Gastrocnemius medialis (tissue), 4 donors: ENCODE measurements at regions not wholly inside any gene's neighbourhood (a gene's known extent, or its start where the extent isn't known, plus 50 kb on each side); places are given as distances from the start of the nearest gene placed in this dataset.

ENCODE experiments used
- ATAC-seq, 2 donors: fragments of 150-250 bp; one replicate each; pipeline ENCODE4 v1.9.1; 2016
- DNase-seq, 2 donors: peaks; one replicate each; pipeline ENCODE4 v3.0.0-alpha.2; 2019
- H3K27ac ChIP-seq, 4 donors: fragments of 200-600 bp; sonication (generic); 1 replicate in 1 of 4; 2 replicates in 3 of 4; pipeline ENCODE4 v1.5.1; 2016 to 2018; ENCODE audit warnings: mild to moderate bottlenecking in 2 of 4, moderate library complexity in 1 of 4
- H3K27me3 ChIP-seq, 3 donors: fragments of 200-600 bp; sonication (generic) in 2 of 3; 1 replicate in 1 of 3; 2 replicates in 2 of 3; pipeline versions ENCODE4 v1.5.1 to v1.6.0; 2016 to 2019; ENCODE audit warnings: mild to moderate bottlenecking in 1 of 3, moderate library complexity in 1 of 3
- H3K36me3 ChIP-seq, 2 donors: fragments of 200-600 bp; sonication (generic) in 1 of 2; one replicate each; pipeline ENCODE4 v1.5.1; 2017 to 2018
- H3K4me1 ChIP-seq, 2 donors: fragments of 200-600 bp; sonication (generic) in 1 of 2; one replicate each; pipeline ENCODE4 v1.5.1; 2016 to 2017; ENCODE audit warnings: mild to moderate bottlenecking in 2 of 2
- H3K4me3 ChIP-seq, 4 donors: fragments of 200-600 bp; sonication (generic) in 3 of 4; 1 replicate in 1 of 4; 2 replicates in 3 of 4; pipeline ENCODE4 v1.5.1; 2016 to 2019; ENCODE audit warnings: mild to moderate bottlenecking in 2 of 4
- H3K9me3 ChIP-seq, 3 donors: fragments of 200-600 bp; sonication (generic) in 2 of 3; 1 replicate in 1 of 3; 2 replicates in 2 of 3; pipeline ENCODE4 v1.5.1; 2016 to 2019
- POLR2A ChIP-seq, 2 donors: fragments of 450-650 bp; IDR thresholded peaks; one replicate each; pipeline ENCODE4 v1.6.1; 2017; ENCODE audit warnings: antibody characterized with exemption in 2 of 2, mild to moderate bottlenecking in 2 of 2, moderate library complexity in 2 of 2
- in situ Hi-C, 4 donors: fragments of 200-750 bp; cut with MboI; loops; one replicate each; pipeline versions ENCODE4 v1.15.0 to v1.8.0; 2017; ENCODE audit warnings: low sequenced_read_pairs in 4 of 4
- intact Hi-C: fragments of 100-400 bp; cut with DNase I; formaldehyde crosslinking; loops from one replicate; pipeline ENCODE4 v1.15.1; 2023; ENCODE audit warnings: low total_unique reads
- TF ChIP-seq, protein P1 (sequence below), 5 experiments: fragments of 450-650 bp in 3 of 5; fragments of 200-600 bp in 2 of 5; sonication (generic) in 2 of 5; IDR thresholded peaks in 4 of 5; conservative IDR thresholded peaks in 1 of 5; 1 replicate in 4 of 5; 2 replicates in 1 of 5; pipeline ENCODE4 v1.5.1; 2016 to 2019; ENCODE audit warnings: antibody characterized with exemption in 5 of 5, mild to moderate bottlenecking in 3 of 5, moderate library complexity in 3 of 5

- in situ Hi-C loops = loop anchor here in 3 of 4 donors (25.0 kb wide), 1 partner anchor 756 kb away; no protein-coding TSS in a partner anchor
- ATAC-seq (peak; percentile 58 to 89), DNase-seq (peak; percentile 10 to 22)
Measured at GRCh38 chr1:60281360-60281932, 207.9 kb upstream of the C1orf87 start.

GRCh38 chr1:60280819-60281218, 207.2 kb upstream of the C1orf87 start:
- no peaks in the 10 kb centered on the region for H3K36me3 ChIP-seq
- no peak overlapping the region for H3K27ac ChIP-seq
- DNase-seq (no peak), ATAC-seq (no peak)
- in situ Hi-C loops (loop anchor here in 3 of 4 donors (25.0 kb wide), 1 partner anchor 756 kb away; no protein-coding TSS in a partner anchor), intact Hi-C loops (loop anchor here (10.0 kb wide), 1 partner anchor 484 kb away; no protein-coding TSS in a partner anchor)
- no peaks in the 10 kb centered on the region for H3K27me3 ChIP-seq
- no peaks in the 10 kb centered on the region for H3K9me3 ChIP-seq
- peaks cover 0 to 9% of the 10 kb centered on the region in 2 donors for H3K4me1 ChIP-seq
- TF ChIP-seq POLR2A (IDR thresholded peaks at IDR 0.05) = no peak
- TF ChIP-seq, protein P1, sequence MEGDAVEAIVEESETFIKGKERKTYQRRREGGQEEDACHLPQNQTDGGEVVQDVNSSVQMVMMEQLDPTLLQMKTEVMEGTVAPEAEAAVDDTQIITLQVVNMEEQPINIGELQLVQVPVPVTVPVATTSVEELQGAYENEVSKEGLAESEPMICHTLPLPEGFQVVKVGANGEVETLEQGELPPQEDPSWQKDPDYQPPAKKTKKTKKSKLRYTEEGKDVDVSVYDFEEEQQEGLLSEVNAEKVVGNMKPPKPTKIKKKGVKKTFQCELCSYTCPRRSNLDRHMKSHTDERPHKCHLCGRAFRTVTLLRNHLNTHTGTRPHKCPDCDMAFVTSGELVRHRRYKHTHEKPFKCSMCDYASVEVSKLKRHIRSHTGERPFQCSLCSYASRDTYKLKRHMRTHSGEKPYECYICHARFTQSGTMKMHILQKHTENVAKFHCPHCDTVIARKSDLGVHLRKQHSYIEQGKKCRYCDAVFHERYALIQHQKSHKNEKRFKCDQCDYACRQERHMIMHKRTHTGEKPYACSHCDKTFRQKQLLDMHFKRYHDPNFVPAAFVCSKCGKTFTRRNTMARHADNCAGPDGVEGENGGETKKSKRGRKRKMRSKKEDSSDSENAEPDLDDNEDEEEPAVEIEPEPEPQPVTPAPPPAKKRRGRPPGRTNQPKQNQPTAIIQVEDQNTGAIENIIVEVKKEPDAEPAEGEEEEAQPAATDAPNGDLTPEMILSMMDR (IDR thresholded peaks at IDR 0.05 in 4 of 5, conservative IDR thresholded peaks at IDR 0.05 in 1 of 5) = no peak
- no peak overlapping the region for H3K4me3 ChIP-seq

More at GRCh38 chr1:60281360-60281932, 207.9 kb upstream of the C1orf87 start:
- TF ChIP-seq, protein P1 (IDR thresholded peaks at IDR 0.05 in 4 of 5, conservative IDR thresholded peaks at IDR 0.05 in 1 of 5) = peak; percentile 41 to 79 (median 67)
- no peak for TF ChIP-seq POLR2A (IDR thresholded peaks at IDR 0.05)
- H3K9me3 ChIP-seq = no peaks in the 10 kb centered on the region
- no peak overlapping the region for H3K27ac ChIP-seq
- H3K4me1 ChIP-seq = peaks cover 0 to 9% of the 10 kb centered on the region in 2 donors
- intact Hi-C loops = loop anchor here (10.0 kb wide), 1 partner anchor 483 kb away; no protein-coding TSS in a partner anchor
- H3K4me3 ChIP-seq = no peak overlapping the region
- no peaks in the 10 kb centered on the region for H3K27me3 ChIP-seq
- no peaks in the 10 kb centered on the region for H3K36me3 ChIP-seq

- Histone ChIP-seq H3K4me3 (no peak overlapping the region), H3K27ac (no peak overlapping the region), H3K36me3 (no peaks in the 10 kb centered on the region), H3K9me3 (no peaks in the 10 kb centered on the region), H3K4me1 (peaks cover 0 to 9% of the 10 kb centered on the region in 2 donors), H3K27me3 (no peaks in the 10 kb centered on the region)
- in situ Hi-C loops = loop anchor here in 3 of 4 donors (25.0 kb wide), 1 partner anchor 757 kb away; no protein-coding TSS in a partner anchor
- ATAC-seq (no peak), DNase-seq (no peak)
- intact Hi-C loops = loop anchor here (10.0 kb wide), 1 partner anchor 485 kb away; no protein-coding TSS in a partner anchor
- TF ChIP-seq, protein P1 (IDR thresholded peaks at IDR 0.05 in 4 of 5, conservative IDR thresholded peaks at IDR 0.05 in 1 of 5) = no peak
- no peak for TF ChIP-seq POLR2A (IDR thresholded peaks at IDR 0.05)
Measured at GRCh38 chr1:60280256-60280655, 206.7 kb upstream of the C1orf87 start.

DNA sequence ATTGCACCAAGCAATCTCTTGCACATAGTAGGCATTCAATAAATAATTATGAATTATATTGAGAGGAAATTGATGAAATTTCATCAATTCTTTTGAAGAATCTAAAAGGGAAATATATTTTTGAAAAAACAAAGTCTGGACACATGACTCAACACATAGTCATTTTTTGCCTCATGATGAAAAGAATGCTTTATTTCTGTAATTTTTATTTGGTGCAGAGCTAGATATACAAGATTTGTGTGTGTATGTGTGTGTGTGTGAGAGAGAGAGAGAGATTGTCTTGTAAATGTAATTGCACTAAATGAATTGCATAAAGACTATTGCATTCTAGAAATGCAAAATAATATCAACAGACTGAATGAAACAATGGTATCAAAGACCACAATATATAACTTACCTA, 206.2 kb upstream of the C1orf87 start:
- in situ Hi-C loops (loop anchor here in 3 of 4 donors (25.0 kb wide), 1 partner anchor 758 kb away; no protein-coding TSS in a partner anchor), intact Hi-C loops (loop anchor here (10.0 kb wide), 1 partner anchor 485 kb away; no protein-coding TSS in a partner anchor)
- Histone ChIP-seq H3K4me1 (peaks cover 0 to 9% of the 10 kb centered on the region in 2 donors), H3K27me3 (no peaks in the 10 kb centered on the region), H3K4me3 (no peak overlapping the region), H3K36me3 (no peaks in the 10 kb centered on the region), H3K27ac (no peak overlapping the region), H3K9me3 (no peaks in the 10 kb centered on the region)
- ATAC-seq (no peak), DNase-seq (no peak)
- TF ChIP-seq, protein P1 (IDR thresholded peaks at IDR 0.05 in 4 of 5, conservative IDR thresholded peaks at IDR 0.05 in 1 of 5) = no peak
- TF ChIP-seq POLR2A (IDR thresholded peaks at IDR 0.05) = no peak
